ENCODE measurements at regions not wholly inside any gene's neighbourhood (a gene's known extent, or its start where the extent isn't known, plus 50 kb on each side); places are given as distances from the start of the nearest gene placed in this dataset.

GRCh38 chrX:147710301-147710700 lies 201.4 kb upstream of the FMR1 start:
- POLR2A ChIA-PET, result no interaction called here
- CTCF ChIA-PET, result interaction anchor here (0.5 kb wide), 1 partner anchor 33 kb away, joined by 3 read pairs; no protein-coding TSS in a partner anchor
- no peak for DNase-seq (ENCODE audit: extremely low spot score)
- no peak for TF ChIP-seq BHLHE40 (IDR thresholded peaks at IDR 0.05; ENCODE audit: borderline replicate concordance)

GRCh38 chrX:147733369-147733768 lies 178.3 kb upstream of the FMR1 start:
- ChIA-PET POLR2A (no interaction called here), CTCF (no interaction called here)
- no peak for TF ChIP-seq TARDBP (IDR thresholded peaks at IDR 0.05)
- TF ChIP-seq FOXM1 (IDR thresholded peaks at IDR 0.05; ENCODE audit: borderline replicate concordance), result no peak
- TF ChIP-seq ZNF384 (IDR thresholded peaks at IDR 0.05), result no peak
- no peak for TF ChIP-seq BHLHE40 (IDR thresholded peaks at IDR 0.05; ENCODE audit: borderline replicate concordance)
- TF ChIP-seq FOXA1 (IDR thresholded peaks at IDR 0.05), result no peak
- TF ChIP-seq PKNOX1 (IDR thresholded peaks at IDR 0.05), result no peak
- TF ChIP-seq CTBP1 (IDR thresholded peaks at IDR 0.05; ENCODE audit: borderline replicate concordance), result no peak
- no peak for TF ChIP-seq NFRKB (IDR thresholded peaks at IDR 0.05)
- no peak for TF ChIP-seq ELF4 (IDR thresholded peaks at IDR 0.05)
- TF ChIP-seq LEF1 (IDR thresholded peaks at IDR 0.05; ENCODE audit: borderline replicate concordance), result no peak
- TF ChIP-seq ARNT (IDR thresholded peaks at IDR 0.05), result no peak
- no peak for TF ChIP-seq HDGF (IDR thresholded peaks at IDR 0.05; ENCODE audit: borderline replicate concordance)
- TF ChIP-seq FOXK2 (IDR thresholded peaks at IDR 0.05), result no peak
- TF ChIP-seq SUZ12 (IDR thresholded peaks at IDR 0.05), result no peak
- no peak for TF ChIP-seq SP1 (IDR thresholded peaks at IDR 0.05)
- TF ChIP-seq L3MBTL2 (conservative IDR thresholded peaks at IDR 0.05), result no peak
- DNase-seq (ENCODE audit: extremely low spot score), result no peak

GRCh38 chrX:147735364-147735763 lies 176.4 kb upstream of the FMR1 start:
- DNase-seq (ENCODE audit: extremely low spot score), result no peak
- POLR2A ChIA-PET, result no interaction called here
- TF ChIP-seq LEF1 (IDR thresholded peaks at IDR 0.05; ENCODE audit: borderline replicate concordance) (no peak), ARNT (IDR thresholded peaks at IDR 0.05) (no peak), HDGF (IDR thresholded peaks at IDR 0.05; ENCODE audit: borderline replicate concordance) (no peak)
- CTCF ChIA-PET, result interaction anchor here (0.6 kb wide), 1 partner anchor 1704 kb away, joined by 4 read pairs; no protein-coding TSS in a partner anchor

GRCh38 chrX:147736045-147736444 lies 175.7 kb upstream of the FMR1 start:
- TF ChIP-seq ZNF384 (IDR thresholded peaks at IDR 0.05) (no peak), NFRKB (IDR thresholded peaks at IDR 0.05) (no peak), ARNT (IDR thresholded peaks at IDR 0.05) (no peak), FOXA1 (IDR thresholded peaks at IDR 0.05) (no peak), TARDBP (IDR thresholded peaks at IDR 0.05) (no peak), SP1 (IDR thresholded peaks at IDR 0.05) (no peak), CTBP1 (IDR thresholded peaks at IDR 0.05; ENCODE audit: borderline replicate concordance) (no peak), FOXM1 (IDR thresholded peaks at IDR 0.05; ENCODE audit: borderline replicate concordance) (no peak)
- ChIA-PET CTCF (no interaction called here), POLR2A (no interaction called here)
- no peak for DNase-seq (ENCODE audit: extremely low spot score)

- POLR2A ChIA-PET, result no interaction called here
- no peak for TF ChIP-seq FOXM1 (IDR thresholded peaks at IDR 0.05; ENCODE audit: borderline replicate concordance)
- no peak for TF ChIP-seq CTBP1 (IDR thresholded peaks at IDR 0.05; ENCODE audit: borderline replicate concordance)
- no peak for TF ChIP-seq SUZ12 (IDR thresholded peaks at IDR 0.05)
- no peak for DNase-seq (ENCODE audit: extremely low spot score)
- CTCF ChIA-PET, result no interaction called here
Measured at GRCh38 chrX:147737690-147738089, 174.0 kb upstream of the FMR1 start.

GRCh38 chrX:147738265-147738664 lies 173.5 kb upstream of the FMR1 start:
- POLR2A ChIA-PET, result no interaction called here
- TF ChIP-seq ZNF384 (IDR thresholded peaks at IDR 0.05), result no peak
- no peak for TF ChIP-seq SP1 (IDR thresholded peaks at IDR 0.05)
- TF ChIP-seq SUZ12 (IDR thresholded peaks at IDR 0.05), result no peak
- TF ChIP-seq PKNOX1 (IDR thresholded peaks at IDR 0.05), result no peak
- TF ChIP-seq NFRKB (IDR thresholded peaks at IDR 0.05), result no peak
- TF ChIP-seq HDGF (IDR thresholded peaks at IDR 0.05; ENCODE audit: borderline replicate concordance), result no peak
- no peak for TF ChIP-seq CTBP1 (IDR thresholded peaks at IDR 0.05; ENCODE audit: borderline replicate concordance)
- TF ChIP-seq BHLHE40 (IDR thresholded peaks at IDR 0.05; ENCODE audit: borderline replicate concordance), result no peak
- TF ChIP-seq TARDBP (IDR thresholded peaks at IDR 0.05), result no peak
- no peak for TF ChIP-seq LEF1 (IDR thresholded peaks at IDR 0.05; ENCODE audit: borderline replicate concordance)
- no peak for TF ChIP-seq ARNT (IDR thresholded peaks at IDR 0.05)
- no peak for TF ChIP-seq FOXA1 (IDR thresholded peaks at IDR 0.05)
- CTCF ChIA-PET, result no interaction called here
- DNase-seq (ENCODE audit: extremely low spot score), result no peak

GRCh38 chrX:147739196-147739595 lies 172.5 kb upstream of the FMR1 start:
- DNase-seq (ENCODE audit: extremely low spot score), result no peak
- POLR2A ChIA-PET, result no interaction called here
- CTCF ChIA-PET, result no interaction called here
- TF ChIP-seq TARDBP (IDR thresholded peaks at IDR 0.05) (no peak), FOXK2 (IDR thresholded peaks at IDR 0.05) (no peak), HDGF (IDR thresholded peaks at IDR 0.05; ENCODE audit: borderline replicate concordance) (no peak), ARNT (IDR thresholded peaks at IDR 0.05) (no peak)

GRCh38 chrX:147741776-147742175 lies 169.9 kb upstream of the FMR1 start:
- no peak for DNase-seq (ENCODE audit: extremely low spot score)
- CTCF ChIA-PET, result no interaction called here
- TF ChIP-seq SUZ12 (IDR thresholded peaks at IDR 0.05), result no peak
- no peak for TF ChIP-seq SP1 (IDR thresholded peaks at IDR 0.05)
- TF ChIP-seq BHLHE40 (IDR thresholded peaks at IDR 0.05; ENCODE audit: borderline replicate concordance), result no peak
- TF ChIP-seq HDGF (IDR thresholded peaks at IDR 0.05; ENCODE audit: borderline replicate concordance), result no peak
- TF ChIP-seq L3MBTL2 (conservative IDR thresholded peaks at IDR 0.05), result no peak
- no peak for TF ChIP-seq ZNF384 (IDR thresholded peaks at IDR 0.05)
- TF ChIP-seq CTBP1 (IDR thresholded peaks at IDR 0.05; ENCODE audit: borderline replicate concordance), result no peak
- no peak for TF ChIP-seq ELF4 (IDR thresholded peaks at IDR 0.05)
- no peak for TF ChIP-seq FOXA1 (IDR thresholded peaks at IDR 0.05)
- TF ChIP-seq ARNT (IDR thresholded peaks at IDR 0.05), result no peak
- no peak for TF ChIP-seq FOXK2 (IDR thresholded peaks at IDR 0.05)
- POLR2A ChIA-PET, result no interaction called here
